Neural cell (in vitro differentiated cells): ENCODE measurements at regions not wholly inside any gene's neighbourhood (a gene's known extent, or its start where the extent isn't known, plus 50 kb on each side); places are given as distances from the start of the nearest gene placed in this dataset.

ENCODE experiments used
- EP300 ChIP-seq: fragments of 450-650 bp; conservative IDR thresholded peaks from 2 replicates; pipeline ENCODE4 v1.6.1; 2014; ENCODE audit warnings: antibody characterized with exemption, mild to moderate bottlenecking, moderate library complexity; ENCODE audit not compliant: poor library complexity, severe bottlenecking
- EZH2 ChIP-seq: fragments of 200-600, 300-800 bp; shearing (Covaris generic), sonication (generic); IDR thresholded peaks from 2 replicates; pipeline ENCODE4 v1.6.1; 2014; ENCODE audit warnings: antibody characterized with exemption, low read length, borderline replicate concordance, mild to moderate bottlenecking; ENCODE audit not compliant: insufficient read depth, poor library complexity, severe bottlenecking
- MXI1 ChIP-seq: fragments of 450-650 bp; conservative IDR thresholded peaks from 2 replicates; pipeline ENCODE4 v1.6.1; 2014; ENCODE audit warnings: antibody characterized with exemption, mild to moderate bottlenecking; ENCODE audit not compliant: poor library complexity, severe bottlenecking
- RAD21 ChIP-seq: fragments of 450-650 bp; conservative IDR thresholded peaks from 2 replicates; pipeline ENCODE4 v1.6.1; 2014; ENCODE audit warnings: antibody characterized with exemption, mild to moderate bottlenecking, moderate library complexity
- TAF1 ChIP-seq: IDR thresholded peaks from 2 replicates; pipeline ENCODE4 v1.6.1; 2012; ENCODE audit warnings: low read depth
- TF ChIP-seq, protein P1 (sequence below): fragments of 450-650 bp; IDR thresholded peaks from 2 replicates; pipeline ENCODE4 v1.5.1; 2014; ENCODE audit warnings: antibody characterized with exemption, mild to moderate bottlenecking, moderate library complexity; ENCODE audit not compliant: poor library complexity, severe bottlenecking
- TF ChIP-seq, protein P2 (sequence below): IDR thresholded peaks from 2 replicates; pipeline ENCODE4 v1.6.1; 2012; ENCODE audit warnings: borderline replicate concordance

DNA sequence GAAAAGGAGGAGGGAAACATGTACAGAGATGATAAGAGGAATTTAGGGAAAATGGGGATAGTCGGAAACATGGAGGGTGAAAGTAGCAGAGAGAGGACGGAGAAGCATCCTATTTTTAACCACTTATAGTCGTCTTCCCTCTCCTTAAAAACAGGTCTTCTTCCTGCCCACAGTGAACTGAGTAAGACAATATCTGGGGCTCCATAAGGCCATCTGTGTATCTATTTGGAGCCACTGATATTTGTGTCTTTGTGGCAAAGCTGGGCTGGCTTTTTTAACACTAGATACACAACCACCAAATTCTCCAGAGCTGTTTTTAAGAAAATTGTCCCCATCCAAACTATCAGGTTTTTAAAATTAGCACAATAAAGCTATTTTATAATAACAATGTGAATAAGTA, 109.5 kb upstream of the RAP1B start:
- TF ChIP-seq RAD21 (no peak), EZH2 (no peak), EP300 (no peak), TAF1 (no peak), MXI1 (no peak)
- TF ChIP-seq, protein P1, sequence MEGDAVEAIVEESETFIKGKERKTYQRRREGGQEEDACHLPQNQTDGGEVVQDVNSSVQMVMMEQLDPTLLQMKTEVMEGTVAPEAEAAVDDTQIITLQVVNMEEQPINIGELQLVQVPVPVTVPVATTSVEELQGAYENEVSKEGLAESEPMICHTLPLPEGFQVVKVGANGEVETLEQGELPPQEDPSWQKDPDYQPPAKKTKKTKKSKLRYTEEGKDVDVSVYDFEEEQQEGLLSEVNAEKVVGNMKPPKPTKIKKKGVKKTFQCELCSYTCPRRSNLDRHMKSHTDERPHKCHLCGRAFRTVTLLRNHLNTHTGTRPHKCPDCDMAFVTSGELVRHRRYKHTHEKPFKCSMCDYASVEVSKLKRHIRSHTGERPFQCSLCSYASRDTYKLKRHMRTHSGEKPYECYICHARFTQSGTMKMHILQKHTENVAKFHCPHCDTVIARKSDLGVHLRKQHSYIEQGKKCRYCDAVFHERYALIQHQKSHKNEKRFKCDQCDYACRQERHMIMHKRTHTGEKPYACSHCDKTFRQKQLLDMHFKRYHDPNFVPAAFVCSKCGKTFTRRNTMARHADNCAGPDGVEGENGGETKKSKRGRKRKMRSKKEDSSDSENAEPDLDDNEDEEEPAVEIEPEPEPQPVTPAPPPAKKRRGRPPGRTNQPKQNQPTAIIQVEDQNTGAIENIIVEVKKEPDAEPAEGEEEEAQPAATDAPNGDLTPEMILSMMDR, result no peak
- TF ChIP-seq, protein P2, sequence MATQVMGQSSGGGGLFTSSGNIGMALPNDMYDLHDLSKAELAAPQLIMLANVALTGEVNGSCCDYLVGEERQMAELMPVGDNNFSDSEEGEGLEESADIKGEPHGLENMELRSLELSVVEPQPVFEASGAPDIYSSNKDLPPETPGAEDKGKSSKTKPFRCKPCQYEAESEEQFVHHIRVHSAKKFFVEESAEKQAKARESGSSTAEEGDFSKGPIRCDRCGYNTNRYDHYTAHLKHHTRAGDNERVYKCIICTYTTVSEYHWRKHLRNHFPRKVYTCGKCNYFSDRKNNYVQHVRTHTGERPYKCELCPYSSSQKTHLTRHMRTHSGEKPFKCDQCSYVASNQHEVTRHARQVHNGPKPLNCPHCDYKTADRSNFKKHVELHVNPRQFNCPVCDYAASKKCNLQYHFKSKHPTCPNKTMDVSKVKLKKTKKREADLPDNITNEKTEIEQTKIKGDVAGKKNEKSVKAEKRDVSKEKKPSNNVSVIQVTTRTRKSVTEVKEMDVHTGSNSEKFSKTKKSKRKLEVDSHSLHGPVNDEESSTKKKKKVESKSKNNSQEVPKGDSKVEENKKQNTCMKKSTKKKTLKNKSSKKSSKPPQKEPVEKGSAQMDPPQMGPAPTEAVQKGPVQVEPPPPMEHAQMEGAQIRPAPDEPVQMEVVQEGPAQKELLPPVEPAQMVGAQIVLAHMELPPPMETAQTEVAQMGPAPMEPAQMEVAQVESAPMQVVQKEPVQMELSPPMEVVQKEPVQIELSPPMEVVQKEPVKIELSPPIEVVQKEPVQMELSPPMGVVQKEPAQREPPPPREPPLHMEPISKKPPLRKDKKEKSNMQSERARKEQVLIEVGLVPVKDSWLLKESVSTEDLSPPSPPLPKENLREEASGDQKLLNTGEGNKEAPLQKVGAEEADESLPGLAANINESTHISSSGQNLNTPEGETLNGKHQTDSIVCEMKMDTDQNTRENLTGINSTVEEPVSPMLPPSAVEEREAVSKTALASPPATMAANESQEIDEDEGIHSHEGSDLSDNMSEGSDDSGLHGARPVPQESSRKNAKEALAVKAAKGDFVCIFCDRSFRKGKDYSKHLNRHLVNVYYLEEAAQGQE, result no peak
